HG03060 (cell line): ENCODE measurements at regions not wholly inside any gene's neighbourhood (a gene's known extent, or its start where the extent isn't known, plus 50 kb on each side); places are given as distances from the start of the nearest gene placed in this dataset.
"Not testable (repeated sequence)": the region's sequence is repeated elsewhere in the genome, so short reads cannot be mapped to it uniquely, and the experiment has no call there.

Experiments
- ATAC-seq: cut with Tn5 transposase; IDR thresholded peaks from one replicate; pipeline ENCODE4 v1.9.1; 2021; ENCODE audit warnings: low read depth, moderate number of reproducible peaks; ENCODE audit not compliant: unreplicated experiment

DNA sequence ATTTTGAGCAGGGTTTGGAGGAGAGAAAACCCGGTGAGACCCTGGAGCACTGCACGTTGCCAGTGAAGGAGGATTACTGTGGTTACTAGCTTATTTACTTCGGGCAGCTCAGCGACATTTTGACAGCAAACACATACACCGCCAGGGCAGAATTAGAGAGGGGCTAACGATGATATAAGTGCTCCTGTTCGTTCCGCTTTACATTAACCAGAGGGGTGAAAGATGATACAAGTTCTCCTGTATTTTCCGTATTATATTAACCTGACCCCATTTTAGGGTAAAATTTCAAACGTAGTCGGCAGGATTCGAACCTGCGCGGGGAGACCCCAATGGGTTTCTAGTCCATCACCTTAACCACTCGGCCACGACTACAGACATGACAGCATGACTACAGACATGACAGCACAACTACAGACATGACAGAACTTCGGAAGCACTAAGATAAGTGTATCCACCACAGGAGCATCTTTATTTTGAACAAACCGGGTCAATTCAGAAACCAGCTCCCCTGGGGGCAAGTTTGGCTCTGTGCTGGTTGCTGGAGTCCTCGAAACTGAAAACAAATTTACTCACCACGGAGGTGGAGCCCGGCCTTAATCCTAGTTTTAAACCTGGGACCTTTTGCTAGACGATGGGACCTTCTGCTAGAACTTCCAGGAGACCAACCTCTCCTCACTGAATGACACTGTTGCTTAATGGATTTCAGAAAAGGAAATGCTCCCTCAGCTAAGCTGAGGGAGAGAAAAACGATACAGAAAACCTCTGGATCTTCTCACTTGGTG lies 80.4 kb upstream of the ZNF184 start:
- peak; percentile 47 for ATAC-seq

DNA sequence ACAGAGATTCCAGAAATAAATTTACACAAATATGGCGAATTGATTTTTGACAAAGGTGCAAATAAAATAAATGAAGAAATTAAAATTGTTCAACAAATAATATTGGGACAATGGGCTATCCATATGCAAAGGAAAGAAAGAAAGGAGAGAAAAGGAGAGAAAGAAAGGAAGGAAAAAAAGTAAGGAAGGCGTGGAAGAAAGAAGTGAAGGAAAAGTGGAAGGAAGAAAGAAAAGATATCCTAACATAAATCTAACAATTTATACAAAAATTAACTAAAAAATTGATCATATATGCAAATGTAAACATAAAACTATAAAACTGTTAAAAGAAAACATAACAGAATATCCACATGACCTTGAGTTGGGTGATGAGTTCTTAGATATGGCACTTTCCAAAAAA lies 78.7 kb upstream of the ZNF184 start:
- ATAC-seq: no peak

- no peak for ATAC-seq
Measured at GRCh38 chr6:27550692-27551091, 77.8 kb upstream of the ZNF184 start.

GRCh38 chr6:27549241-27549598 lies 76.3 kb upstream of the ZNF184 start:
- not testable (repeated sequence) for ATAC-seq

GRCh38 chr6:27547157-27548075 lies 74.5 kb upstream of the ZNF184 start:
- no peak for ATAC-seq

DNA sequence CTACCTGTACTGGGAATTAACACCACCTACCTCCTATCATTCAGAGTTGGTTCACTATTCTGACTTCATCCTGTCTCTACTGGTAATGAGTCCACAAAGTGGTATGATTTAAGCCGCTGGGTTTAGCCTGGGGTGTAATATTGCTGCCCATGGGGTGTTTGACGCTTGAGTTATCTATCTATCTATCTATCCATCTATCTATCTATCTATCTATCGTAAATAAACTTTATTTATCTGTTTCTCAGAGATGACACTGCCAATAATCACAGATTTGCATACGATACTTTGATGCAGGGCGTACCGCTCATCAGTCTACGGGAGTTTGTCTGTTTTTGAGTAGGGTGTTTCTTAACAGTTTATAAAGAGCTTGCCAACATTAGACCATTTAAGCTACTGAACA lies 73.6 kb upstream of the ZNF184 start:
- ATAC-seq: no peak

DNA sequence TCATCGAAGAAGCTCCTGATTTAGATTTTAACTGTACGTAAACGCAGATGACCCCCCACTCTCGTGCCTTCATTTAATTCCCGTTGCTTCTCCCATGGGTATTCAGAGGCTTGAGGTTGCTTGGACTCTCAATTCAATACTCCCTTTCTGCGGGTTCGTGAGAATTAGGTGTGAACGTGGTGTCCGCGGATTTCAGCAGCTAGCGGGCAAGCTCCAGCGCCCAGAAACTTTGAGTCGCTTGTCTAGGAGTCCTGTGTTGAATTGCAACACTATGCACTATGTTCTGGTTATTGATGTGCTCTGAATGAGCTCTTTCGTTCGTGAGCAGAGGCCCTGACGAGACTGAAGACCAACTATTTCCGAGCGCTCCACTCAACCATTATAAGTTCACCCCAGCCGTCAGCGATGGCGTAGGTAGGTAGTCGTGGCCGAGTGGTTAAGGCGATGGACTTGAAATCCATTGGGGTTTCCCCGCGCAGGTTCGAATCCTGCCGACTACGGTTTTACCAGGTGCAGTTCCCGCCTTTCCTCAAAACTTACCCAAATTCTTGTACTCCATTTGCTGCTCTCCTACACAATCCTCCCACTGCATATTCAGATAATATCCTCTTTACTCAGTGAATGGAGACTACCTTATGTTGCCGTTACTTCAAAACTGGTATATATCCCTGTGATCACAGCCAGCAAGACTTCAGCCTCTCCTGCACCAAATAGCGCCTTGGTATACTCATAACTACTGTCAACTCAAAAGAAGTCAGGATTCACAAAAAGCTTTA lies 72.6 kb upstream of the ZNF184 start:
- no peak for ATAC-seq

DNA sequence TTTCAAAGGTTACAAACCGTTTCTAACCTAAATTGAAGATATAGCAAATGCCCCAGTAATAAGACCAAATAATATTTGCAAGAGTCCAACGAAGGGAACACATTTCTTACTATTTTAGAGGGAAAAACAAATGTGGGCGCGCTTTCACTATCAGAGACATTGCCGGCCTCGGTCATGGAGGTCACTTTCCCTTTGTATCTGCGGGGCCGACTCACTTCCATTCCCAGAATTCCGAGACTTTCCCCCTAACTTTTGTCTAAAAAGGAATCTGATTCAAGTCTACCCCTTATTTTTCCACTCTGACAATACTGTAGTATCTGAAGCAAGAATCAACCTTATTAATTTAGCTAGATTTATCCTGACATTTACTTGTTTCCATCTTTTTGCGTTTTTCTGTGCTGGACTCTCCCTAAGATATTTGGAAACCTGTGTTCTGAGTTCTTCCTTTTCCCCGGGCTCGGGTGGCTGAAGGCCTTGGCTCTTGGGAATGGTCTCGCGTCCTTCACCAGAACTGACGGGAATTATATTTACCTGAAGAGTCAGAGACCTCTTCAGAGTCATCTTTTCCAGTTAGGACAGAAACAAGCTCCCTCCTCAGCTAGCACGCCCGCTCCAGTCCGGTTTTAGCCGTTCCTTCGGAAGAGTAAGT lies 71.8 kb upstream of the ZNF184 start:
- no peak for ATAC-seq

GRCh38 chr6:27544135-27544534 lies 71.2 kb upstream of the ZNF184 start:
- ATAC-seq: not testable (repeated sequence)

GRCh38 chr6:27542485-27542884 lies 69.6 kb upstream of the ZNF184 start:
- no peak for ATAC-seq

- no peak for ATAC-seq
Measured at GRCh38 chr6:27541933-27542297, 69.0 kb upstream of the ZNF184 start.

- no peak for ATAC-seq
Measured at GRCh38 chr6:27541212-27541932, 68.5 kb upstream of the ZNF184 start.

DNA sequence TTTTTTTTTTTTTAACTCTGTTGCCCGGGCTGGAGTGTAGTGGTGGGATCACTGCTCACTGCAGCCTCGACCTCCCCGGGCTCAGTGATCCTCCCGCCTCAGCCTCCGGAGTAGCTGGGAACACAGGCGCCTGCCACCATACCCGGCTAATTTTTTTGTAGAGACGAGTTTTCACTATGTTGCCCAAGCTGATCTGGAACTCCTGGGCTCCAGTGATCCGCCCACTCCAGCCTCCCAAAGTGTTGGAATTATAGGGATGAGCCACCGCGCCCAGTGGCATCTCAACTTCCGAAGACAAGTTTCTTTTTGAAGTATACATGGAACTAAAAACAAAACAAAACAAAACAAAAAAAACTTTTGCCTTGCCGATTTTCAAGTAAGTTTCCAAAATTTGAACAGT lies 66.6 kb upstream of the ZNF184 start:
- ATAC-seq: no peak

DNA sequence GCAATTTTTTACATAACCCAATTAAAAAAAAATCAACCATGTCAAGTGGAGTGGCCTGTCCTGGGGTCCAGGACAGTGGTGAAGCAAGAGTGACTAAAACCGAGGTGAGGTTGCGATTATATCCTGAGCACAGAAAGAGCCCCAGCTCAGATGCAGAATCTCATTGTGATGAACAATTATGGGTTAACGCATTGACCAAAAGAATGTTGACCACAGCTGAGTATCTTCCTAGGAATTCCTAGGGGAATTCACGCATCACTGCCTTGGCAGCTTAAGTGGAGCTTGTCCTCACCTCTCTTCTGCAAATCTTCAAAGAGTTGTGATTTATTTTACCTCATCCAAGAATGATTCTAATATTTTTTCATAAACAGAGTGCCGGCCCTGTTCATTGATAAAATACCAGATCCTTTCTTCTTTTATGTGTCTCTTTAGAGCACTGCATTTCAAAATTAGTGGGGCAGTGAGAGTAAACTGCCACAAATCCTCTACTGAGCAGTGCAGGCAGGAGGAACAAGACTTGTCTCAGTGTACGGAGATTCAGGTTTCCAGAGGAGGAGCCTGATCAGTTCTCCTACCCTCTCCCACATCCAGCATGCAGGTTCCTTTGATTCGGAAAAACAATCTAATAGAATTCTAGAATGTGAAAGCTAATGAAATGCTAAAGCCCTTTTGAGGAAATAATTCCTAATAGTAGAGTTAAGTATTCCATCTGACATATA lies 60.1 kb upstream of the ZNF184 start:
- no peak for ATAC-seq

GRCh38 chr6:27531772-27532459 lies 59.0 kb upstream of the ZNF184 start:
- no peak for ATAC-seq

DNA sequence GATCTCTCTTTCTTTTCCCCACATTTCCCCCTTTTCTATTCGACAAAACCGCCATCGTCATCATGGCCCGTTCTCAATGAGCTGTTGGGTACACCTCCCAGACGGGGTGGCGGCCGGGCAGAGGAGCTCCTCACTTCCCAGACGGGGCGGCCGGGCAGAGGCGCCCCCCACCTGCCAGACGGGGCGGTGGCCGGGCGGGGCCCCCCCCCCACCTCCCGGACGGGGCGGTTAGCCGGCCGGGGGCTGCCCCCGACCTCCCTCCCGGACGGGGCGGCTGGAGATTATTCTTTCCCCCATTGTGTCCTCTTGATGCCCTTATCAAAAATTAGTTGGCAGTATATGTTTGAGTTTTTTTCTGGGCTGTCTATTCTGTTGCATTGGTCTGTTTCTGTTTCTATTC lies 56.9 kb upstream of the ZNF184 start:
- not testable (repeated sequence) for ATAC-seq

GRCh38 chr6:27528714-27529113 lies 55.8 kb upstream of the ZNF184 start:
- ATAC-seq: no peak
